GM18499 (cell line): ENCODE measurements at regions not wholly inside any gene's neighbourhood (a gene's known extent, or its start where the extent isn't known, plus 50 kb on each side); places are given as distances from the start of the nearest gene placed in this dataset.
"Not testable (repeated sequence)": the region's sequence is repeated elsewhere in the genome, so short reads cannot be mapped to it uniquely, and the experiment has no call there.

Experiments used
- ATAC-seq: cut with Tn5 transposase; IDR thresholded peaks from one replicate; pipeline ENCODE4 v1.9.1; 2021; ENCODE audit warnings: moderate number of reproducible peaks; ENCODE audit not compliant: insufficient read depth, unreplicated experiment

DNA sequence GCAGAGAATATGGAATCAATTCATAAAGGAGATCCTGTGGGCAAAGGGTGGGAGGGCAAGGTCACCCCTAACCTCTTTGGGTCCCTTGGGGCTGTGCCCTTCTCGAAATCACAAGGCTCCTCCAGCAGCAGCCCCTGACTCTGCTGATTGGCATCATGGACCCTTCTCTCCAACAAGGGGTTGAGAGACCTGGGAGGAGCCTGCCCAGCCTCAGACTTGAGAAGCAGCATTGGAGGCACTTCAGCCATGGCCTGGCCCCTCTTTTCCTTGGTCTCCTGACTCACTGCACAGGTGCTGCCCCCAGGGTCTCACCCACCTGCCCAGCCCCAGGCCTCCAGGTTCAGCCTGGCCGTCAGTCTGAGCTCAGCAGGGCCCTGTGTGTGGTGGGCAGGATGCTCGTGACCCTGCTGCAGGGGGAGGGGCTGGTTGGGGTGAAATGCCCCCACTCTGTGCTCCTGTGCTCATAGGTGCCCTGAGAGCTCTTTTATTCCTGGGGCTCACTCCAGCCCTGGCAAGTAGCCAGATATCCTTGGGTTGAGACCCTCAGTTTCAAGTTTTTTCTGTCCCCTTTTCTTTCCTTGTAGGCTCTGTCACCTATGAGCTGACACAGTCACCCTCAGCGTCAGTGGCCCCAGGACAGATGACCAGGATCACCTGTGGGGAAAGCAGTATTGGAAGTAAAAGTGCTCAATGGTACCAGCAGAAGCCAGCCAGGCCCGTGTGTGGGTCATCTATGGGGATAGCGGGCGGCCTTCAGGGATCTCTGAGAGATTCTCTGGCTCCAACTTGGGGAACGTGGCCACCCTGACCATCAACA is 110.8 kb downstream of the GGTLC2 start:
- ATAC-seq = no peak

DNA sequence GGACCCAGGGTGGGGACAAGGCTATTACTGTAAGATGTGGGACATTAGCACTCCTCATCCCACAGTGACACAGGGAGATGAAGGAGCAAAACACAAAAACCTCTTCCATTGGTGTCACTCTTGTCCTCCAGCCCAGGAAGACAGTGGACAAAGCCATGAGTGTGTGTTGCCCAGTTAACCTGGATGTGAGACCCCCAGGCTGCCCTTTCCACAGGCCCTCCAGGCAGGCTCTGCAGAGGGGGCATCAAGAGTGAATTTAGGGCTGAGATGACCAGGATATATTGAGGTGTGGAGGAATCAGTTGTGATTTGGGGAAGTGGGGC is 111.3 kb downstream of the GGTLC2 start:
- ATAC-seq = no peak

DNA sequence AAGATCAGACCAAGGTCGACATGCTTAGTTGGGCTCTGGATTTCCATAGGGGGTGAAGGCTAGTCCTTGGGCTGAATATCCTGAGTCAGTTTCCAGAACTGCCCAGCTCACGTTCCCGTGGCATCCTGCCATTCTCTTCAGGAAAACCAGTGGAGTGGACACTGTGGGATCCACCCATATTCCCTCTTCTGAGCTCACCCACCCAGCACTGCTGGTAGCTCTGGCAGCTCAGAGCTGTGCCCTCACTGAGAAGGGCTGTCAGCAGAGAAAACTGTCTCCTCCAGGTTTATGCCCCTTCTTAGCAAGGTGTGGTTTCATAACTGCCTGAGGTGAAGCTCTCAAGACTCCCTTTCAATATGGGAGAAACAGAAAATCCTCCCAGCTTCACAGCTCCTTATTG is 111.7 kb downstream of the GGTLC2 start:
- ATAC-seq = no peak

DNA sequence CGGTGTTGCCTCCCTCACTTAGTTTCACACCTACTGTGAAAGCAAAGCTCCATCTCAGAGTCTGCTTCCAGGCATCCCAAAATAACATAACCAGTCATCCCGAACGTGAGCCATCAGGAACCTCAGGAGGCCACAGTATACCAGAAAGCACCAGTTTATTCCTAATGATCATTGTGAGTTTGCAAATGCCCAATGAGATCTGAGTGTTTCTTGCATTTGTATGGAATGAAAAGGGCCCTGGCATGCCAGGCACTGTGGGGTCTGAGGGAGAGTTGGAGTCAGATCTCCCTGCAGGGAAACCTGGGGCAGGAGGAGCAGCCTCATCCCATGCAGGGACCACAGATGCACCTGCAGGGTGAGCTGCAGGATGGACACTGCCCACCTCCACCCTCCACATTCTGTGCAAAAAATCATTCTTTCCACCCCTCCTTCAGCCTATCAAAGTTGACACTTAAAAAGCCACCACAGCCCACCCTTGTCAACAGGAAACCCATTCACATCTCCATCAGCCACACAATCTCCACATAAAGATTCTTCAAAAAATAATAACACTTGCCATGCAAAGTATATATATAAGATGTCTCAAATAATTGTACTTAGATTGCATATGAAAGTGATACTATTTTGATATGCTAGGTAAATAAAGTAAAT is 112.3 kb downstream of the GGTLC2 start:
- not testable (repeated sequence) for ATAC-seq

DNA sequence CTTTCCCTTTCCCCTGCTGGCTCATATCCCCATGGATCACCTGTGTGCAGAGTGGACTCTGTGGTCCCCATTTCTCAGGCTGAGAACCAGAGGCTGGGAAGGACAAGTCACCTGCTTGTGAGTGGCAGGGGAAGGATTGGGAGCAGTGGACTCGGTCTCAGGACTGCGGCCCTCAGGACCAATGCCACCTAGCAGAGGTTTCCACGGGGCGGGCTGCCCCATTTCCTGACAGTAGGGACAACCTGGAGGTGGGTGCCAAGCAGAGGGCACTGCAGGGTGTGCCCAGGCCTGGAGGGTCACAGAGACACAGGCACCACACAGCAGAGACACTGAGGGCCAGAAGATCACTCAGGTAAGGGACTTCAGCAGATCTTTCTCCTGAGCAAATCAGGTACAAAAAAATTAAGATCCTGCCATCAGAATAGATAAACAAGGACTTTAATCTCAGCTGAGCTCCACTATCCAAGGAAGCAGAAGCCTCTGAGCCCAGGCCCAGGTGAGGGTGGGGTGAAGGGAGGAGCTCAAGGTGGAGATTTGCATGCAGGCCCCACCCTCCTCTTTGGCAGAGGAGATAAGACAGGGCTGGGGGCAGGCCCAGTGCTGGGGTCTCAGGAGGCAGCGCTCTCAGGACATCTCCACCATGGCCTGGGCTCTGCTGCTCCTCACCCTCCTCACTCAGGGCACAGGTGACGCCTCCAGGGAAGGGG is 113.8 kb downstream of the GGTLC2 start:
- ATAC-seq = not testable (repeated sequence)

DNA sequence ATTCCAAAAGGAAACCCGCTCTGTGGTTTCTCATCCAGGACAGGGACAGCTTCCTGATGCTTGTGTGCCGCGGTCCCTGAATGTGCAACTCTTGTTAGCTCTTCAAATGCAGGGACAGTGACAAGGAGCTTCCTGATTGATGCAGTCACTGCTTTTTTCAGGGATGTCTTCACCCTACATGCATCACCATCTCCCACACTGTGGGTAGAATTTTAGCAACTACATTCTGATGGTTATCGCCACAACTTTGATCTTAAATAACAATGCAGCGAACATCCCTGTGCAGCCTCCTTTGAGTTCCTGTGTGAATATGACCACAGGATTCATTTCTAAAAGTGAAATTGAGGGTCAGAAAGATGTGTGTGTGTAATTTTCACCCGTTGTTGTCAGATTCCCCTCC is 115.0 kb downstream of the GGTLC2 start:
- ATAC-seq = no peak

DNA sequence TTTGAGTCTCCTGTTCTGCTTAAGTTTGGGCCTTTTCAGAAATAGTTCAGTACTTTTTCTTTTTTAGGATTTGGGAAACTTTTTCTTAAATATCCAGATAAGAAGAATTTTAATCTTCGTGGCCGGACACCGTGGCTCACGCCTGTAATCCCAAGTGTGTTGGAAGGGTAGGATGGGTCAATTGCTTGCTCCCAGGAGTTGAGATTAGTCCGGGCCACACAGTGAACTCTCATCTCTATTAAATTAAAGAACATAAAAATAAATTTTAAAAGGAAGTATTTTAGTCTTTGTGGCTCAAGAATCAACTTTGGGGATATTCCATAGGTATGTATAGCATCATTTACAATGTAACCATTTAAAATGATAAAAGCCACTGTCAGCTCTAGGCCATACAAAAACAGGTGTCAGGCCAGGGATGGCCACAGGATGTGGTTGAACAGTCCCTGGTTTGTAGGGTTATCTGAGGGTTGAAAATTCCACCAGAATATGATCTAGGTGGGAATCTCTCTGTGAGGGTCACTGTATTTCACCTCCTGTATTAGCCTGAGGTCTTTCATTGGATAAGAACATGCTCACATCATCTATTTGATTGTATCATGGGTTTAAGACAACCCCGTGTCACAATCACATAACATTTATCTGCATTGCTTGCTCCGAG is 115.6 kb downstream of the GGTLC2 start:
- no peak for ATAC-seq

DNA sequence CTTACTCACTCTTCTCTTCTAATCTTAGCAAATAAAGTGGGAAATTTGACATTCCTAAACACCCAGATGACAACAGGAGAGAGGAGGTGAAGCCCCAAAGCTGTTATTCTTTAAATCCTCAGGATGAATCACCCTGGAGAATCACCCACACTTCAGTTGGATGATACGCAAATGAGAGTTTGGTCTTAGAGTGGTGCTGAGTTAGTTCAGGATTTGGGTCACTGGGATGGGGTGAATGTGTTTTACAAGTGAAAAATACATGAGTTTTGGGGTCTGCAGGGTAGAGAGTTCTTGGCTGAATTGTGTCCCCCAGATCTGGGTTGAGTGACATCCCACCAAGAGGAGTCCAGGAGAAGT is 117.2 kb downstream of the GGTLC2 start:
- ATAC-seq = no peak

DNA sequence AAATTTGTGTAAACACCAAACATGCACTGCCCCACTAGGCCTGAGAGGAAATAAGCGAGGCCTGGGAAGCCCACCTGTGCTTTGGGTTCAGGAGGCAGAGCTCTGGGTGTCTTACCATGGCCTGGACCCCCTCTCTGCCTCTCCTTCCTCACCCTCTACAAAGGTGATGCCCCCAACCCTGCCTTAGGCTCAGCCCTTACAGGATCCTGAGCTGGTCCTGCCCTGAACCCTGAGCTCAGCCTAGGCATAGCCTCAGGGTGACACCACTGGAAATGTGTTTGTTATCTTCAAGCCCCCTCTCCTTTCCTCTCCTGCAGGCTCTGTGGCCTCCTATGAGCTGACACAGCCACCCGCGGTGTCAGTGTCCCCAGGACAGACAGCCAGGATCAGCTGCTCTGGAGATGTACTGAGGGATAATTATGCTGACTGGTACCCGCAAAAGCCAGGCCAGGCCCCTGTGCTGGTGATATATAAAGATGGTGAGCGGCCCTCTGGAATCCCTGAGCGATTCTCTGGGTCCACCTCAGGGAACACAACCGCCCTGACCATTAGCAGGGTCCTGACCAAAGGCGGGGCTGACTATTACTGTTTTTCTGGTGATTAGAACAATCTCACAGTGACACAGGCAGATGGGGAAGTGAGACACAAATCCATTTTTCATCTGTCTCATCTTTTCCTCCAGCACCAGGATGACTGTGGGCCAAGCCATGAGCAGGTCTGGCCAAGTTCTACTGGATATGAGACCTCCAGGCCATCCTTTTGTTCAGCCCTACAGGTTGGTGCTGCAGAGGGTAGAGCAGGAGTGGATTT is 117.8 kb downstream of the GGTLC2 start:
- ATAC-seq = no peak

DNA sequence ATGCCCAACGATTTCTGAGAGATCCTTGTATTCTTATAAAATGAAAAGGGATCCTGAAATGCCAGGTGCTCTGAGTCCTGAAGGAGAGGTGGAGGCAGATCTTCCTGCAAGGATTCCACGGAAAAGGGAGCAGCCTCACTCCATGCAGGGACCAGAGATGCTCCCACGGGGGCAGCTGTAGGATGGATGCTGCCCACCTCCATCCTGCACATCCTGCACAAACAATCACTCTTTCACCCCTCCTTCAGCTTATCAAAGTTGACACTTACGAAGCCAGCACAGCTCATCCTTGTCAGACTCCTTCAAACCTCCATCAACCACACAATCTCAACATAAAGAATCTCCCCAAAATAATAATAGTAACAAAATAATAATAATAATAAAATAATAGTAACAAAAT is 119.1 kb downstream of the GGTLC2 start:
- no peak for ATAC-seq

DNA sequence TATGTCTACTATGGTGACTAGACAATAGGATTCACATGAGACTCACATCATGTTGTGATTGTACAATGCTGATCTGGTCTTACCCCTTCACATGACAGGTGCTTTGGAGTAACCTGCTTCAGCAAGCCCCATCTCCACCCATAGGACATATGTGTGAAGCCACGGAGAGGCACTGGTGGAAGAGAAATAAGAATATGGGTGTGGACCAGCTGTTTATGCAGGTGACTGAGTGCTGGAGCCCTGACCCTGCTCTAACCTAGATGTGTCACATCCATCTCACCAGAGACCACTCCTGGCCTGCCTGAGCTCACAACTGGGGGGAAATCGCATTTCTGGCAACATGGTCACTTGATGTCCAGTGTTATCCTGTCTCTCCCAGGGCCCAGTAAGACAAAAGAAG is 119.7 kb downstream of the GGTLC2 start:
- ATAC-seq = no peak

DNA sequence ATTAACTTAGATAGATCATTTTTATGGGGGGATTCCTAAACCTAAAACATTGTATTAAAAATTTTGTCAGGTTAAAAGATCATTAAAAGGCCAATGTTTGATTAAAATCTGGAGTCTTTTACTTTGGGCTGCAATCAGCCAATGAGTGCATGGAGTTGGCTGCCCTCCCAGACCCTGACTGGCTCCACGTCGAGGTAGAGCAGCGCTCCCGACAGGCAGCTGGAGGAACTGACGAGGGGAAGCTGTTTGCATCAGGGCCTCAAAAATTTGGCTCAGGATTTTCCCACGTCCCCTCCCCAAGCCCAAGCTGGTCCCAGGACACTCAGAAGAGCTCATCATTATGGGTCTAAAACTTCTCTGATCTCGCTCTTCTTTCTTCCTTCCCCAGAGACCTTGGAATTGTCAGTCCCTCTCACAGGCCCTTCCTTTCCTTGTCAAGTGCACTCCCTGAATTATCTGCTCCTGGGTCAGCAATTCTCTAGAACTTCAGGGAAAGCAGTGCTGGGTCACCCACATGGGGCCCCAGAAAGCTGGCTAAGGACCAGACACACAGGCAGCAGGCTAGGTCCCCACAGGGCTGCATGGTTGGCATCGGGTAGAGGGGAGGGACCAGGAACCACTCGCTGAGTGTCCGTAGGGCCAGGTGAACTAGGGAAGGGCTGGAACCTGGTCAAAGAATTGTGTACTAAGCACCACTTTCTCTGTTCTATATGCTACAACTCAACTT is 119.6 kb upstream of the IGLL5 start:
- ATAC-seq = no peak

DNA sequence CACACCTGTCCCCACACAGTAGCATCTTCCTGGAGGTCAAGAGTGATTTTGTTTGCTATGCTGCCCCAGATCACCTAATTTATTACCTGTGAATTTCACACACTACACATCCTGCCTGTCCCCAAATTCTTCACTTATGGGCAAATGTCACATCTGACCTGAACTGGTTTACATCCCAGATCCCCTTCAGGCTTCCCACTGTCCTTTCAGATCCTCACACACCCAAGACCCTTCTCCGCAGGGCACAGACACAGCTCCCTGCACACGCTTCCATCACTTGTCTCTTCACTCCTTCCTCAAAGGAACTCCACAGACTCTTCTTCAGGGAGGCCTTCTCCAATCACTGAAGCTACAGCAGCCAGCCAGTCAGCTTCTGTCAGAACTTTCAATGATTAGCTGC is 118.7 kb upstream of the IGLL5 start:
- no peak for ATAC-seq

DNA sequence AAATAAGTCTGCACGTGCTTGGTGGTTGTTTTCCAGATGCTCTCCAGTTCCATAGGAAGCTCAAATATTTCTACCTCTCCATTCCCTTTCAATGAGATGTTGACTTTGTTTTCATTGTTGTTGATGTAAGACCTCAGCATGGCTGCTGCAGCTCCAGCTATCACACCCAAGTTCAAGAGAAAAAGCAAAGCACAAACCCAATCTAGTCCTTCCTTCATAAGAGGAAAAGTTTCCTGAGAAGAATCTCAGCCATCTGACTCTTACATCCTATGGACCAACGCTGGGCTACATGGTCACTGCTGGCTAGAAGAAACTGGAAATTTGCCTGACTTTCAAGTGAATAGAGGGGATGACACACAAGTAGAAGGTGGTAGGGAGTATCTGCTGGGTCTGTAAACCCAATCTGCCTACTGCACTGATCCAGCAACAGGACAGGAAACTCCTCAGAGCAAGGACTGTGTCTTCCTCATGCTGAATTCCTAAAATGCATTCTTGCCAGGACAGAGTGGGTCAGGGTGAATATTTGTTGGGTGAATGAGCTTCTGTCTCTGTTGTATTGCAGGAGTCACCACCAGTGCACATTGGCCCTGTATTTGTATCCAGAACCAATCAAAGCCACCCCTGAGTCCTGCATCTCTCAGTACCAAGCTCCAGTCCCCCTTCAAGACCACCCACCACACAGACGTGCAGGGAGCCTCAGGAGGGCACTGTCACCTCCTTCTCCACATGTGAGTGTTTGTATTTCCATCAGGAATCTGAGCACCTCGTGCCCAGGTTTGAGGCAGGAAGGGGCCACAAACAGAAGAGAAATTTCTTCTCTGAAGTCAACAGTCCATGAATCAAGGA is 118.0 kb upstream of the IGLL5 start:
- ATAC-seq = no peak

DNA sequence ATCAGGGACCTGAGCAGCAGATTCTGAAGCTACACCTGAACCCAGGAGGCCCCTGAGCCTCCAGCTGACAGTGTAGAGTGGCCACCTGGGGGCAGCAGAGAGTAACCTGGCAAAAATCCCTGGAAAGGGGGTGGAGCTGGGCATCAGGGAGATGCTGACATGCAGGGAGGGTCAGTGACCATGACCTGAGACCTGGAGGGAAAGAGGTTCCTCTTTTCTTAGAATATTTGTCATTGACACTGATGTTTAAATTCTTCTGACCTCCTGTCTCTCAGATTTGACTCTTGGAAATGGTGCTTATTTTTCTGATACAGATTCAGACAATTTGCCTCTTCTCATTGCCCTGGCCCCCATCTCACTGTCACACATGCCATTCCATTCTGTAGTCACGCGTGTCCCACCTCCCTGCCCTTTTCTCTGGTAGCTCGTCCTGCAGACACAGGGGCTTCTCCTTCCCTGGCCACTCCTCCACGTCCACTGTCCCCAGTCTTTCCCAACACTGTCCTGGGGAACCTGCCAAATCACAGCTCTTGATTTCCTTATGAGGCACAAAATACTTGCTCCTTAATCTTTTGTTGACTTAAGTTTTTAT is 117.2 kb upstream of the IGLL5 start:
- ATAC-seq = no peak

DNA sequence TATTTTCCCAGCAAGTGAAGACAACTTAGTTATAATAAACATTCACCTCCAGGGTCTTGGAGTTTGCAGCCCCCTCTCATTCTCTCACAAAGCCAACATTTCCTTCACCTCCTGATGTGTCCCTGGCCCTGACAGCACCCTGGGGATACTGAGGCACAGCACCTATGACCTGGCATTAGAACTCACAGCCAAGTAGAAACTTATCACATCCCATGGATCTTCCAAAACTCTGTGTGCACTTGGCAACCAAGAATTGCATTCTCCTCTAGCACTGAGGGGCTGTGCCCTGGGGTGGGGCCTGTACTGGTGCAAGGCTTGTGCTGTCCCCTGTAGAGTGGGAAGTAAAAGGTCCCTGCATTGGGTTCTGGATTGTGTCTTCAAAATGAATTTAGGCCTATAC is 116.7 kb upstream of the IGLL5 start:
- ATAC-seq = no peak

DNA sequence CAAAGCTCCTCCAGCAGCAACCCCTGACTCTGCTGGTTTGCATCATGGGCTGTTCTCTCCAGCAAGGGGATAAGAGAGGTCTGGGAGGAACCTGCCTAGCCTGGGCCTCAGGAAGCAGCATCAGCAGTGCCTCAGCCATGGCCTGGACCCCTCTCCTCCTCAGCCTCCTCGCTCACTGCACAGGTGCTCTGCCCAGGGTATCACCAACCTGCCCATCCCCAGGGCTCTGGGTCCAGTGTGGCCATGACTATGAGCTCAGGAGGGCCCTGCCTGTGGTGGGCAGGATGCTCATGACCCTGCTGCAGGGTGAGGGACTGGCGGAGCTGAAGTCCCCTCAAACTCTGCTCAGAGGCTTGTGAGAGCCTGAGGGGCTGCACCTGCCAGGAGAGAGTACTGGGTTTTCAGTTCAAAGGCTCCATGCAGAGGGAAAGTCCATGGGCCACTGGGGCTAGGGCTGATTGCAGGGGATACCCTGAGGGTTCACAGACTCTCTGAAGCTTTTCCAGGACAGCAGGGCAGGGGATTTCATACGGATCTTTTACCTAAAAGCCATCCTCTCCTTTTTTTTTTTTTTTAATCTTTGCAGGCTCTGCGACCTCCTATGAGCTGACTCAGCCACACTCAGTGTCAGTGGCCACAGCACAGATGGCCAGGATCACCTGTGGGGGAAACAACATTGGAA is 115.8 kb upstream of the IGLL5 start:
- no peak for ATAC-seq

DNA sequence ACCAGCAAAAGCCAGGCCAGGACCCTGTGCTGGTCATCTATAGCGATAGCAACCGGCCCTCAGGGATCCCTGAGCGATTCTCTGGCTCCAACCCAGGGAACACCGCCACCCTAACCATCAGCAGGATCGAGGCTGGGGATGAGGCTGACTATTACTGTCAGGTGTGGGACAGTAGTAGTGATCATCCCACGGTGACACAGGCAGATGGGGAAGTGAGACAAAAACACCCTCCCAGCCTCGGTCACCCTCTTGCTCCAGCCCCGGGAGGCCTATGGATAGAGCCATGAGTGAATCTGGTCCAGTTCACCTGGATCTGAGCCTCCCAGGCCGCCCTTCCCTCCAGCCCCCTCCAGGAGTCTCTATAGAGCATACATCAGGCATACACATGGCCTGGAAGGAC is 115.2 kb upstream of the IGLL5 start:
- ATAC-seq = no peak
